Trophoblast cell (in vitro differentiated cells and primary cell): ENCODE measurements at regions not wholly inside any gene's neighbourhood (a gene's known extent, or its start where the extent isn't known, plus 50 kb on each side); places are given as distances from the start of the nearest gene placed in this dataset.

ENCODE experiments used
- DNase-seq, 2 donors: peaks; one replicate each; pipeline ENCODE4 v3.0.0-alpha.2; 2016
- H2AFZ ChIP-seq: 2 replicates; pipeline ENCODE4 v1.6.1; 2013; ENCODE audit warnings: low read length, moderate library complexity, mild to moderate bottlenecking; ENCODE audit not compliant: insufficient read depth, poor library complexity
- H2AK5ac ChIP-seq: 2 replicates; pipeline ENCODE4 v1.6.1; 2013; ENCODE audit warnings: mild to moderate bottlenecking, low read length
- H2BK120ac ChIP-seq: 2 replicates; pipeline ENCODE4 v1.6.1; 2013; ENCODE audit warnings: low read length, mild to moderate bottlenecking, moderate library complexity; ENCODE audit not compliant: insufficient read depth, poor library complexity
- H2BK12ac ChIP-seq: 2 replicates; pipeline ENCODE4 v1.6.1; 2013; ENCODE audit warnings: mild to moderate bottlenecking, low read length, moderate library complexity
- H2BK5ac ChIP-seq: 2 replicates; pipeline ENCODE4 v1.6.1; 2013; ENCODE audit warnings: low read length, low read depth, moderate library complexity, mild to moderate bottlenecking; ENCODE audit not compliant: poor library complexity
- H3K14ac ChIP-seq: 2 replicates; pipeline ENCODE4 v1.6.1; 2013; ENCODE audit warnings: mild to moderate bottlenecking, low read length
- H3K18ac ChIP-seq: 2 replicates; pipeline ENCODE4 v1.6.1; 2013; ENCODE audit warnings: mild to moderate bottlenecking, low read length
- H3K23ac ChIP-seq: 2 replicates; pipeline ENCODE4 v1.6.1; 2013; ENCODE audit warnings: low read length
- H3K27ac ChIP-seq: 2 replicates; pipeline ENCODE4 v1.5.1; 2013; ENCODE audit warnings: low read depth, mild to moderate bottlenecking, inconsistent platforms, low read length, moderate library complexity
- H3K27me3 ChIP-seq: 2 replicates; pipeline ENCODE4 v1.6.1; 2013; ENCODE audit warnings: inconsistent platforms, mild to moderate bottlenecking, low read length, moderate library complexity; ENCODE audit not compliant: insufficient read depth
- H3K36me3 ChIP-seq, 2 experiments: 1 replicate in 1 of 2; 2 replicates in 1 of 2; pipeline ENCODE4 v1.6.1; 2013; ENCODE audit warnings: low read length in 2 of 2, mild to moderate bottlenecking in 2 of 2, moderate library complexity in 1 of 2; ENCODE audit not compliant: insufficient read depth in 2 of 2, control insufficient read depth in 1 of 2
- H3K4ac ChIP-seq: 2 replicates; pipeline ENCODE4 v1.6.1; 2013; ENCODE audit warnings: low read depth, mild to moderate bottlenecking, low read length, moderate library complexity
- H3K4me1 ChIP-seq, 2 experiments: 1 replicate in 1 of 2; 2 replicates in 1 of 2; pipeline ENCODE4 v1.6.1; 2013; ENCODE audit warnings: low read length in 2 of 2, mild to moderate bottlenecking in 2 of 2, moderate library complexity in 1 of 2; ENCODE audit not compliant: insufficient read depth in 2 of 2, control insufficient read depth in 1 of 2
- H3K4me2 ChIP-seq: 2 replicates; pipeline ENCODE4 v1.6.1; 2013; ENCODE audit warnings: inconsistent platforms, mild to moderate bottlenecking, low read length, moderate library complexity
- H3K4me3 ChIP-seq: 2 replicates; pipeline ENCODE4 v1.5.1; 2013; ENCODE audit warnings: mild to moderate bottlenecking, low read depth, low read length, inconsistent platforms
- H3K79me1 ChIP-seq: one replicate; pipeline ENCODE4 v1.6.1; 2013; ENCODE audit warnings: low read length
- H3K79me2 ChIP-seq: 2 replicates; pipeline ENCODE4 v1.6.1; 2013; ENCODE audit warnings: low read length, mild to moderate bottlenecking; ENCODE audit not compliant: control insufficient read depth, insufficient read depth, poor library complexity
- H3K9ac ChIP-seq: 2 replicates; pipeline ENCODE4 v1.6.1; 2013; ENCODE audit warnings: mild to moderate bottlenecking, low read length
- H3K9me3 ChIP-seq: 2 replicates; pipeline ENCODE4 v1.6.1; 2013; ENCODE audit warnings: low read depth, mild to moderate bottlenecking, control low read depth, inconsistent platforms, low read length; ENCODE audit not compliant: insufficient read depth
- H4K12ac ChIP-seq: 2 replicates; pipeline ENCODE4 v1.6.1; 2013; ENCODE audit warnings: low read depth, mild to moderate bottlenecking, low read length, moderate library complexity
- H4K8ac ChIP-seq: 2 replicates; pipeline ENCODE4 v1.6.1; 2013; ENCODE audit warnings: low read depth, mild to moderate bottlenecking, low read length, moderate library complexity
- H4K91ac ChIP-seq: one replicate; pipeline ENCODE4 v1.6.1; 2013; ENCODE audit warnings: low read depth, mild to moderate bottlenecking, low read length, moderate library complexity
- WGBS: extraction: QIAGEN DNeasy Blood & Tissue Kit; methylation state at CpG from one replicate; pipeline ENCODE4 v1.1.7; 2013; ENCODE audit warnings: missing lambda C conversion rate; ENCODE audit not compliant: insufficient read length, insufficient coverage; ENCODE audit errors: extremely low coverage; 5-methylcytosine and 5-hydroxymethylcytosine counted together

DNA sequence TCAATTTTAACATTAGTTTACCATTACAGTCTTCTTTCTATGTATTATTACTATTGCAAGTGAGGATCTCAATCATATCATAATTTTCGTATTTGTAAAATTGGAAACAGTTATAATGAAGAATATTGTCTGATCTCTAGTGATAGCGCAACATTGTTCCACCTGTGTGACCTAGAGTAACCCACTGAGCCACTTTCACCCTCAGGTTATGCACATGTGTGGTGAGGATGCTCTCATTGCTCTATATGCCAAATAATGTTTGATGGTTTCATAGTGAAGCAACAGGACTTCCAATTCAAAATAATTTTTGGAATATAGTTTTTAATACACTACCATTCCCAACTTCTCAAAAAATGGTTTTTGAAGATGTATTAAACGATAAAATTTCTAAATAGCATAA lies 603.1 kb upstream of the MAN1A1 start:
- Histone ChIP-seq H3K9me3 (no peaks in the 10 kb centered on the region), H2BK120ac (no peak overlapping the region), H3K9ac (no peak overlapping the region), H4K91ac (no peak overlapping the region), H2AK5ac (no peak overlapping the region), H3K4me1 (peaks cover 4 to 7% of the 10 kb centered on the region in 2 experiments), H4K8ac (no peak overlapping the region), H3K23ac (no peak overlapping the region), H2AFZ (no peak overlapping the region), H3K14ac (no peak overlapping the region), H3K27me3 (no peaks in the 10 kb centered on the region), H3K18ac (no peak overlapping the region), H2BK5ac (no peak overlapping the region), H3K36me3 (no peaks in the 10 kb centered on the region), H3K79me2 (no peaks in the 10 kb centered on the region), H3K4me2 (no peak overlapping the region), H3K79me1 (no peaks in the 10 kb centered on the region), H3K4me3 (no peak overlapping the region), H3K4ac (no peak overlapping the region), H3K27ac (no peak overlapping the region), H2BK12ac (no peak overlapping the region), H4K12ac (no peak overlapping the region)
- no CpG with 5 or more reads among the region's 3 CpGs for WGBS
- no peak for DNase-seq

- H3K36me3 ChIP-seq = no peaks in the 10 kb centered on the region
- H2BK12ac ChIP-seq = no peak overlapping the region
- no peak overlapping the region for H3K23ac ChIP-seq
- H3K4me3 ChIP-seq = no peak overlapping the region
- H3K79me2 ChIP-seq = no peaks in the 10 kb centered on the region
- no peaks in the 10 kb centered on the region for H3K27me3 ChIP-seq
- no peak overlapping the region for H3K27ac ChIP-seq
- H4K8ac ChIP-seq = no peak overlapping the region
- H3K18ac ChIP-seq = no peak overlapping the region
- H3K79me1 ChIP-seq = no peaks in the 10 kb centered on the region
- H3K9ac ChIP-seq = no peak overlapping the region
- no peak overlapping the region for H2AFZ ChIP-seq
- no peak overlapping the region for H2AK5ac ChIP-seq
- no peak overlapping the region for H3K4me2 ChIP-seq
- no peak overlapping the region for H2BK120ac ChIP-seq
- H4K91ac ChIP-seq = no peak overlapping the region
- H3K9me3 ChIP-seq = no peaks in the 10 kb centered on the region
- no peak overlapping the region for H2BK5ac ChIP-seq
- no peaks in the 10 kb centered on the region for H3K4me1 ChIP-seq
- no peak for DNase-seq
- H3K14ac ChIP-seq = no peak overlapping the region
- no peak overlapping the region for H3K4ac ChIP-seq
- no peak overlapping the region for H4K12ac ChIP-seq
Measured at GRCh38 chr6:119950681-119951080, 601.1 kb upstream of the MAN1A1 start.

GRCh38 chr6:119942078-119942752 lies 592.7 kb upstream of the MAN1A1 start:
- H2BK120ac ChIP-seq = no peak overlapping the region
- H3K18ac ChIP-seq = no peak overlapping the region
- no peak overlapping the region for H3K23ac ChIP-seq
- H3K4me1 ChIP-seq = no peaks in the 10 kb centered on the region
- H4K91ac ChIP-seq = no peak overlapping the region
- H3K14ac ChIP-seq = no peak overlapping the region
- no peak overlapping the region for H4K12ac ChIP-seq
- H3K27ac ChIP-seq = no peak overlapping the region
- no peak overlapping the region for H2BK5ac ChIP-seq
- H2BK12ac ChIP-seq = no peak overlapping the region
- H2AK5ac ChIP-seq = no peak overlapping the region
- H3K9ac ChIP-seq = no peak overlapping the region
- no peak overlapping the region for H4K8ac ChIP-seq
- no peak for DNase-seq
- no peaks in the 10 kb centered on the region for H3K79me1 ChIP-seq
- H3K4me3 ChIP-seq = no peak overlapping the region
- no peaks in the 10 kb centered on the region for H3K27me3 ChIP-seq
- no peaks in the 10 kb centered on the region for H3K36me3 ChIP-seq
- H3K4ac ChIP-seq = no peak overlapping the region
- no peaks in the 10 kb centered on the region for H3K79me2 ChIP-seq
- no CpG with 5 or more reads among the region's 3 CpGs for WGBS
- no peak overlapping the region for H2AFZ ChIP-seq
- H3K9me3 ChIP-seq = no peaks in the 10 kb centered on the region
- no peak overlapping the region for H3K4me2 ChIP-seq

- Histone ChIP-seq H2BK5ac (no peak overlapping the region), H3K14ac (no peak overlapping the region), H3K79me1 (no peaks in the 10 kb centered on the region), H2BK12ac (no peak overlapping the region), H3K79me2 (no peaks in the 10 kb centered on the region), H4K12ac (no peak overlapping the region), H3K4me3 (no peak overlapping the region), H3K36me3 (no peaks in the 10 kb centered on the region), H3K27ac (no peak overlapping the region), H3K18ac (no peak overlapping the region), H3K27me3 (no peaks in the 10 kb centered on the region), H3K23ac (no peak overlapping the region), H3K4me1 (no peaks in the 10 kb centered on the region), H2AFZ (no peak overlapping the region), H3K9me3 (no peaks in the 10 kb centered on the region), H3K9ac (no peak overlapping the region), H4K8ac (no peak overlapping the region), H3K4me2 (no peak overlapping the region), H2BK120ac (no peak overlapping the region), H4K91ac (no peak overlapping the region), H2AK5ac (no peak overlapping the region), H3K4ac (no peak overlapping the region)
- WGBS = no CpG with 5 or more reads among the region's 1 CpG
- DNase-seq = no peak
Measured at GRCh38 chr6:119938752-119939151, 589.2 kb upstream of the MAN1A1 start.
